ENCODE measurements at regions not wholly inside any gene's neighbourhood (a gene's known extent, or its start where the extent isn't known, plus 50 kb on each side); places are given as distances from the start of the nearest gene placed in this dataset.

- DNase-seq (ENCODE audit: low read depth), result peak; percentile 61
Observed at GRCh38 chr3:178419071-178419470, 117.2 kb upstream of the KCNMB2 start.

DNA sequence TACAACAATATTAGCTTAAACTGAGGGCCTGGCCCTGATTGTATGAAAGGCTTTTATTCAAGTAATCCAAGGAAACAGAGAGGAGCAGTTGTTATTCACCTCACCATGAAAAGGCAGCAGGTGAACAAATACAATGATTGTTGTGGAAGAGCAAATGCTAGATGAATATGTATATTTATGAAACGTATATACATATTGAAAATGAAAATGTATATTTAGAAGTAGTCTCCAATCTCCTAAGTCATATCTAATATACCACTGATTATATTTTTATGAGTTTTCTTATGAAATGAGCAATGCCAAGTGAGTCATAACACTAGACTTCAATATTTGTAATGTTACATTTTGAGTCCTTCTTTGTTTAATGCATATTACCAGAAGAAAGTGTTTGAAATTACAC, 116.2 kb upstream of the KCNMB2 start:
- DNase-seq (ENCODE audit: low read depth), result no peak

- DNase-seq (ENCODE audit: low read depth), result no peak
Observed at GRCh38 chr3:178421069-178421468, 115.2 kb upstream of the KCNMB2 start.

DNA sequence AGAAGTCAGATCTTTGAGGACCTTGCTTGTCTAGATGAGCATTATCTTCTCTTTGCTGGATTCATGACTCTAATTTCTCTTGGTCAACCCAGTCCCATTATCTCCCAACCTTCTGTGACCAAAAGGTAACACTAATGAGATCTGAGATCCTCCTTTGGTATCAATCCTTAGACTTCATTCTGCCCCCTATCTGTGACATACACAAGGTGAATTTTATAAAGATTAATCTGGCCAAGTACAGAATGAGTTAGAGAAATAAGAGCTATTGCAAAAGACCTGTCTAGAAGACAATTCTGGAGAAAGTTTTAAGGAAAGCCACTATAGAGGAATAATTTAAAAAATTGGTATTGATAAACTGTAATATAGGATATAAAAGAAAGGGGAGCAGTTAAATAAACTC, 113.8 kb upstream of the KCNMB2 start:
- no peak for DNase-seq (ENCODE audit: low read depth)

- DNase-seq (ENCODE audit: low read depth), result no peak
Observed at GRCh38 chr3:178428037-178428436, 108.2 kb upstream of the KCNMB2 start.

DNA sequence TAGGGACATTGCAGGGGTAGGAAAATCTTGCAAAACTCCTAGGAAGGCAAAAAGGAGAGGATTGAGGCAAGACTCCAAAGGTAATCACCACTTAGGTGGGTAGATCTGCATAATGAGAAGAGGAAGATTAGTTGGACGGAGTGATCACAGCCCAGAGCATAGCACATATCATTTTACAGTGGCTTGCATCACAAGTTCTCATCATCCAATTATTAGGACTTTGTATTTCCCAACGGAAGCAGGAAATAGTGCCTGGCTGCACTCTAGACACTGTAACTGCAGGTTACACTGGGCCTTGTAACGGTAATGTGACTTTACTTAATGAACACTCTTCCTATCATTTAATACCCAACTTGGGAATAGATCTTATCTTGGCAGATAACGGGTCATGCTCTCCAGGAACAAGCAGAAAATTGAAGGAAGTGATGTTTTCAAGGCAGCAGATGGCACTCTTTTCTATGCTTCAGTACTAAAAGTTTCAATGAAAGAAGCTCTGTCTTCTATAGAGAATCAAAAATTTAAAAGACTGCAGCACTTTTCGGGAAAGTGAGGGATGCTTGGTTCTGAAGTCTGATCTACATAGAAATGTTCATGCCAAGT, 101.9 kb upstream of the KCNMB2 start:
- no peak for DNase-seq (ENCODE audit: low read depth)

DNA sequence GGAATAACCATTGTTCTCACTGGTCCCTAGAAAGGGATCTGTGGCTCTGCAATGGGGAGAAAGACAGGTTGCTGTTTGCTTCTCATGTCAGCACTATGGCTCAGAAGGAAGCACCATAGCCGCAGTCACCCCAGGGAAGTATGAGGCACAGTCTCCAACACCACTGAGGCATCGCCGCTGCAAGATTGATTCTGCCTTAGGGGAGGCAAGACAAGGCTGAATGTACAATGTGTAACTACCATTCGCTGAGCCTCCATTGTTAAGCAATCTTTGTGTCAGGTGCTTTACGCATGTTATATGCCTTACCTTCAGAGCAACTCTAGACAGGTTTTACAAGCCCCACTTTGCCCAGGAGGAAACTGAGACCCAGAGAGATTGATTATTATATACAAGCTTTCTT, 100.7 kb upstream of the KCNMB2 start:
- DNase-seq (ENCODE audit: low read depth), result no peak

GRCh38 chr3:178436773-178437172, 99.5 kb upstream of the KCNMB2 start:
- peak; percentile 53 for DNase-seq (ENCODE audit: low read depth)

DNA sequence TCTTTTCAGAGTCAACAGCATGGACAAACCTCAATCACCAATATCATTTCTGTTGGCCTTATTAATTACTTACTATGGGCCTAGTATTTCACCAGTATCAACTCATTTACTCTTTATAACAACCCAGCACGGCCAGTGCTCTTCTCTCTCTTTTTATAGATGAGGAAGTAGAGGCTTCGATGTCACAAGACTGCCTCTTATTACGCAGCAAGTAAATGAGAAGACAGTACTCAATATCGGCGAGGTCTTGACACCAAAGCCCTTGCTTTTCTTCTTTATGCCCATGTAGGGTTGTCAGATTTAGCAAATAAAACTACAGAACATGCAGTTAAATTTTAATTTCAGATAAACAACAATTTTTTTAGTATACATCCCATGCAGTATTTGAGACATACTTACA, 99.0 kb upstream of the KCNMB2 start:
- no peak for DNase-seq (ENCODE audit: low read depth)

- DNase-seq (ENCODE audit: low read depth), result peak; percentile 63
Observed at GRCh38 chr3:178439504-178439903, 96.7 kb upstream of the KCNMB2 start.

- DNase-seq (ENCODE audit: low read depth), result no peak
Observed at GRCh38 chr3:178440043-178440442, 96.2 kb upstream of the KCNMB2 start.

GRCh38 chr3:178443634-178444033, 92.6 kb upstream of the KCNMB2 start:
- DNase-seq (ENCODE audit: low read depth), result no peak

DNA sequence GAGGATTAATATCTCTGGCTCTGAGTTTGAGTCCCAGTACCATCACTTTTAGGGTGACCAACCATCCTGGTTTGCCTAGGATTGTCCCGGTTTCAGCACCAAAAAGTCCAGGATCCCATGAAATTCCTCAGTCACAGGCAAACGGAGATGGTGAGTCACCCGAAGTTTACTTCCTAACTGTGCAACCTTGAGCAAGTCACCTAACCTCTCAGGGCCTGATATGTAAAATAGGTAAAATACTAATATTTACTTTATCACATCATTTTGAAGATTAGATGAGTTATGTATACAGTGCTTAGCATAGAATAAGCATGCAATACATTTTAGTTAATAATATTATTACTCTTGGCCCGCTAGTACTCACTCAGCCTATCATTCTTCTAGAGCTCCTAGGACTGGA, 91.1 kb upstream of the KCNMB2 start:
- no peak for DNase-seq (ENCODE audit: low read depth)

DNA sequence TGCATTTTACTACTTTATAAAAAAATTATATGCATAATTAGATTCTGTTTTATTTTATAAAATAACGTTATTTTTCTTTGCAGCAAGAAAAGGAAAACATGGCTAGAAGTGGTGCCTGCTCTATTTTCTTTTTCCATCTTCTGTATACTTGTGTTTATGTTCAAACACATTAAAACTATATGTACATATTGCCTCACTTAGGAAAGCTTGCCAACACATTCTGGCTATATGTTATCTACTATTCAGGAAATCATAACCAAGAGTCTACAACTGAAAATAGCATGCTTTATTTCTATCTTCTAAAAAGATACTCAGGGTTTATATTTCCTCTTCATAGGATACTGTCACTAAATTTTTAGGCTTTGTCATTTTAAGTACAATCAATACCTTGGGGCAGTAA, 90.2 kb upstream of the KCNMB2 start:
- DNase-seq (ENCODE audit: low read depth), result no peak

- no peak for DNase-seq (ENCODE audit: low read depth)
Observed at GRCh38 chr3:178450476-178450875, 85.8 kb upstream of the KCNMB2 start.

DNA sequence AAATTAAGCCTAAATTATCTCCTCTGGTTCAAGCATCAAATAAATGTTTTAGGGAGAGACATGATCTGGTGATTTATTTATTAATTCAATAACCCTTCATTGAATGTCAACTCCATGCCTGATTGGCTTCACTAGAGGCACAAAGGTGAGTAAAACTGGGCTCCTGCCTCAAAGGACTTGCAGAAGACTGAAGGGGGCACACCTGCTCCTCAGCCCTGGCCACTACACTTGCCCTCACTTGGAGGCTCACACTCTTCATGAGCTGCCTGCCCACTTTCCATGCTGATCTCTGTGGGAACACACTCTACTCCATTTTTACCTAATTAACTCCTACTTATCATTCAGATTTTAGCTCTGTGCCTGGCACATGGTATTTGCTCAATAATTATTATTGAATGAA, 84.4 kb upstream of the KCNMB2 start:
- no peak for DNase-seq (ENCODE audit: low read depth)

GRCh38 chr3:178454726-178455125, 81.5 kb upstream of the KCNMB2 start:
- peak; percentile 76 for DNase-seq (ENCODE audit: low read depth)

DNA sequence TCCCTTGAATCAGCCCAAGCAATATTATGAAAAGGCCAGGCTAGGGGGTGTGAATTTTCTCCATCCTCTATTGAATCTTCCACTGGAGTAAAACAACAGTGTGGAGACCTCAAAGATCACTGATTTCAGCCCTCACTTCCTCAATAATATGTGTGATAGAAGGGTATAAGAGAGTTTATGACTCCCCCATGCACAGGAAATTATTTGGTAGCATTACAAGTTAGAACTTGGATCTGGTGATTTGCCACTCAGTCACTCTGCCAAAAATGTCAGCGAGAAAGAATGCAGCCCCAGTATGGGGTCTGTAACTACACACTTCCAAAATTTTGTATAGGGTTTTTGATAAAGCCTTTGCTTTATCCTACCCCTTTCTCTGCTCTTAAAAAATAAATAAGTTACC, 81.0 kb upstream of the KCNMB2 start:
- DNase-seq (ENCODE audit: low read depth), result no peak

DNA sequence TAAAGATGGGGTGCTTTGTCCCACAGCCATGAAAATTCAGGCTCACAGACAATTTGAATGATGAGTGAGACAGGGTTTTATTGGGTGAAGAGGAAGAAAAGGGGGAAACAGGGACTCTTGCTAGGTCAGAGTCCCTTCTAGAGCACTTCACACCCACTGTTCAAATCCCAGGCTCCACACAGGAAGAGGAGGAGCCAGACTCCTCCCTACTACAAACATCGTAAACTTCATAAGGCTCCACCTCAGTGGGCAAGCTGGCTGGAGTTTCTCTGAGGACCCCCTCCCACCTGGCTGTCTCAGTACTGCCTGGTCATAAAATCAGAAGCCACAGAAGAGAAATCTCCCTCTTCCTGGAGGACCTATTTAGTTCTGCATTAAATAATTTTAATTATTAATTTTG, 80.3 kb upstream of the KCNMB2 start:
- DNase-seq (ENCODE audit: low read depth), result no peak

DNA sequence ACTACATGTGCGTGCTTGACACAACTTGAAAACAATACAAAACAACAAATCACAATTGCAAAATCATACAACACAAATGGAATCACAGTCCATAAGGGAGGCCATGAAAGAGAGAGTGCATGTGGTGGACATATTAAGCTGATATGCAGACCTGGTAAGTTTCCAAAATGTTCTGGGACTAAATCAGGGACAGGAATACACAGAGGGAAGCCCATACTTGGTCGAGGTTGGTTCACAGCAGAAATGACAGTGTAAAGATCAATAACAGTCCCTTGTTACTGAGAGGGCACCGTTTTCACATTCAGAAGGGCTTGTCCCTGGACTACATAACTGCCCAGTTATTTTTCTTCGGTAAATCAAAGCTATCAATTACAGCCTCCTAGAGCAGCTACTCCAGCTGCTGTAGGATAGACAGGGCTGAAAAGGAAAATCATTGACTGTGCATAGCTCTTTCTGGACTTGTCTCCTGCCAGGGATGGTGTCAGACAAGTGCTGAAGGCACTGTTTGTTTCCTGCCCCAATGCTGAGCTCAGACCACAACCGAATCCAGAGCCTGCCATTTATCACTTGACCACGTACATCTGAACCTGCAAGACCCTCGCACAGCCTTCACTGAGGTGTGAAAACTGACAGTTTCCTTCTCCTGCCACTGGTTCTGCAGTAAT, 79.5 kb upstream of the KCNMB2 start:
- DNase-seq (ENCODE audit: low read depth), result no peak

GRCh38 chr3:178457511-178457910, 78.7 kb upstream of the KCNMB2 start:
- DNase-seq (ENCODE audit: low read depth), result no peak

GRCh38 chr3:178458313-178459037, 77.8 kb upstream of the KCNMB2 start:
- DNase-seq (ENCODE audit: low read depth), result no peak

DNA sequence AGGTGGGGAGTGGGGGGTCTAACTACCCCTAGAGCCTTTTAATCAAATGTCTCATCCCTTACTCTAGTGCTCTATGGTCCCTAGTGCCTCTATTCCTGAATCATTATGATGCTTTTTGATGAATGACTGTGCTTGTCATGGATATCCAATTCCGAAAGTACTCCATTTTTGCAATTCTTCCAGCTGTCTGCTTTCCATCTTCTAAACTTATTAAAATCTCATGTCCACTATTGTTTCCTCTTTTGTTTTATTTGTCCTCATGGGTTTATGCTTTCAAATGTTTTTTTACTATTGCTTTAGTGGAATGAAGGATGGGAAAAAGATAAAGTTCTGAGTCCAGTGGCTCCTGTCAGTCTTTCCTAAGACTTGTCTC, 77.2 kb upstream of the KCNMB2 start:
- no peak for DNase-seq (ENCODE audit: low read depth)

Measured in HT1080 (cell line).